Colonic mucosa (tissue), 4 donors: ENCODE measurements at regions not wholly inside any gene's neighbourhood (a gene's known extent, or its start where the extent isn't known, plus 50 kb on each side); places are given as distances from the start of the nearest gene placed in this dataset.

Experiments
- DNase-seq: peaks from one replicate; pipeline ENCODE4 v3.0.0-alpha.2; 2020
- H3K27ac ChIP-seq: fragments of 200-600 bp; one replicate; pipeline ENCODE4 v1.8.0; 2021
- H3K27me3 ChIP-seq: fragments of 200-600 bp; one replicate; pipeline ENCODE4 v1.8.0; 2021
- H3K36me3 ChIP-seq: fragments of 200-600 bp; one replicate; pipeline ENCODE4 v1.8.0; 2021
- H3K4me1 ChIP-seq: fragments of 200-600 bp; one replicate; pipeline ENCODE4 v1.8.0; 2021; ENCODE audit warnings: mild to moderate bottlenecking
- H3K4me3 ChIP-seq: fragments of 200-600 bp; one replicate; pipeline ENCODE4 v1.8.0; 2021
- H3K9ac ChIP-seq, 2 donors: one replicate each; pipeline ENCODE4 v1.7.0; 2013; ENCODE audit warnings: control low read depth in 2 of 2, low read depth in 2 of 2, low read length in 2 of 2
- H3K9me3 ChIP-seq: fragments of 200-600 bp; one replicate; pipeline ENCODE4 v1.8.0; 2021
- intact Hi-C: fragments of 100-400 bp; cut with DNase I; formaldehyde crosslinking; loops from one replicate; pipeline ENCODE4 v1.14.1; 2022
- TF ChIP-seq, protein P1 (sequence below): fragments of 200-600 bp; IDR thresholded peaks from one replicate; pipeline ENCODE4 v1.8.0; 2022; ENCODE audit warnings: antibody characterized with exemption, mild to moderate bottlenecking
- donor health status: healthy.
- donor health status: DM: no; HTN: no; CAD: no.
- donor health status: DM: no; HTN: no; CAD: no.

DNA sequence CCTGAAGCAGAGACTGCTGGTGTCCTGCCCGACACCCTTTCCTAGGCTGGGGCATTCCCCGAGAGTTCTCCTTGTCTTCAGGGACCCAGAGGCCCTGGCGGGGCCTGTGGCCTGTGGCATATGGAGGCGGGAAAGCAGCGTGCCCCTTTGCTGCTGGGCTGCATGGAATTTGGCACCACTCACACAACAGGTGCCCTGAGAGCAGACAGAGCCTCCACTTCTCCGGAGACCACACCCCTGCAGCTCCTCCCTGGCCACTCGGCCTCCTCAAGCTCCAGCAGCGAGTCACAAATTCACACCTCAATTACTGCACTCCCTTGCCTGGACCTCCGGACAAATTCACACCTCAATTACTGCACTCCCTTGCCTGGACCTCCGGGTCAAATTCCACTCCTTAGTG, 1375.2 kb downstream of the TBC1D22A start:
- H3K36me3 ChIP-seq, result no peaks in the 10 kb centered on the region
- no peak overlapping the region for H3K4me3 ChIP-seq
- no peak for DNase-seq
- no peak overlapping the region for H3K9ac ChIP-seq
- TF ChIP-seq, protein P1, sequence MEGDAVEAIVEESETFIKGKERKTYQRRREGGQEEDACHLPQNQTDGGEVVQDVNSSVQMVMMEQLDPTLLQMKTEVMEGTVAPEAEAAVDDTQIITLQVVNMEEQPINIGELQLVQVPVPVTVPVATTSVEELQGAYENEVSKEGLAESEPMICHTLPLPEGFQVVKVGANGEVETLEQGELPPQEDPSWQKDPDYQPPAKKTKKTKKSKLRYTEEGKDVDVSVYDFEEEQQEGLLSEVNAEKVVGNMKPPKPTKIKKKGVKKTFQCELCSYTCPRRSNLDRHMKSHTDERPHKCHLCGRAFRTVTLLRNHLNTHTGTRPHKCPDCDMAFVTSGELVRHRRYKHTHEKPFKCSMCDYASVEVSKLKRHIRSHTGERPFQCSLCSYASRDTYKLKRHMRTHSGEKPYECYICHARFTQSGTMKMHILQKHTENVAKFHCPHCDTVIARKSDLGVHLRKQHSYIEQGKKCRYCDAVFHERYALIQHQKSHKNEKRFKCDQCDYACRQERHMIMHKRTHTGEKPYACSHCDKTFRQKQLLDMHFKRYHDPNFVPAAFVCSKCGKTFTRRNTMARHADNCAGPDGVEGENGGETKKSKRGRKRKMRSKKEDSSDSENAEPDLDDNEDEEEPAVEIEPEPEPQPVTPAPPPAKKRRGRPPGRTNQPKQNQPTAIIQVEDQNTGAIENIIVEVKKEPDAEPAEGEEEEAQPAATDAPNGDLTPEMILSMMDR, result no peak
- intact Hi-C loops, result no loop called here
- H3K4me1 ChIP-seq, result no peaks in the 10 kb centered on the region
- no peaks in the 10 kb centered on the region for H3K9me3 ChIP-seq
- no peak overlapping the region for H3K27ac ChIP-seq
- H3K27me3 ChIP-seq, result no peaks in the 10 kb centered on the region

DNA sequence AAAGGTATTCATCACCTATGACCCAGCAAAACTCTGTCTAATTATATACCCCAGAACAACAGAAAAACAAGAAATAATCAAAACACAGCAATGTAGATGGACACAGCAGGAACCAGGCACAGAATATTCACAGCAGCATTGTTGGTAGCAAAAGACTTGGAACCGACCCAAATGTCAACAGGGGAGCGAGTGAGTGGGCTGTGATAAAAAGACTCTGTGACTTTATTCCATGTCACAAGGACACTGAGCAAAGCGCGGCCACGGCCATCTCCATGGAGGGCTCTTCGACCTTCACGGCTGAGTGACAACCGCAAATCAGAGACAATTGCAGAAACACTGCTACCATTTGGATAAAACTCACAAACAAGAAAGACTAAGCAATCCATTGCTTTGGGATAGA, 1373.1 kb downstream of the TBC1D22A start:
- intact Hi-C loops, result no loop called here
- H3K4me1 ChIP-seq, result no peaks in the 10 kb centered on the region

DNA sequence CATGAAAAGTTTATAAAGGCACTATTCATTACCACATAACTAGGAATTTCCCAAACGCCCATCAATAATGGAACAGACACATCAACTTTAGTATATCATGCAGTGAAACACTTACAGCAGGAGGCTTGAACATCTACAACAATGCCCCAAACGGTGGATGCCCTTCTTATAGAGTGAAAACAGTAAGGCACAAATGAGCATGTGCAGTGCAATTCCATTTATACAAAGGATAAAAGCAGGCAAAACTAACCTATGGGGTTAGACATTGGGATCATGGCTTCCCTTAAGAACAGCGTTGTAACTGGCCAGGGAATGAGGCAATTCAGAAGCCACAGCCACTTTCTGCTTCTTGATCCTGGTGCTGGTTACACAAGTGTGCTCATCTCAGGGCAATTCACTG, 1363.0 kb downstream of the TBC1D22A start:
- Histone ChIP-seq H3K9me3 (no peaks in the 10 kb centered on the region), H3K9ac (no peak overlapping the region), H3K4me3 (no peak overlapping the region), H3K36me3 (no peaks in the 10 kb centered on the region), H3K27me3 (no peaks in the 10 kb centered on the region), H3K27ac (no peak overlapping the region), H3K4me1 (no peaks in the 10 kb centered on the region)
- no peak for DNase-seq
- TF ChIP-seq, protein P1, result no peak
- intact Hi-C loops, result no loop called here

More for the DNA sequence above, 1373.1 kb downstream of the TBC1D22A start:
- Histone ChIP-seq H3K27me3 (no peaks in the 10 kb centered on the region), H3K27ac (no peak overlapping the region), H3K9me3 (no peaks in the 10 kb centered on the region), H3K9ac (no peak overlapping the region), H3K4me3 (no peak overlapping the region), H3K36me3 (no peaks in the 10 kb centered on the region)
- DNase-seq, result no peak
- TF ChIP-seq, protein P1, result no peak

DNA sequence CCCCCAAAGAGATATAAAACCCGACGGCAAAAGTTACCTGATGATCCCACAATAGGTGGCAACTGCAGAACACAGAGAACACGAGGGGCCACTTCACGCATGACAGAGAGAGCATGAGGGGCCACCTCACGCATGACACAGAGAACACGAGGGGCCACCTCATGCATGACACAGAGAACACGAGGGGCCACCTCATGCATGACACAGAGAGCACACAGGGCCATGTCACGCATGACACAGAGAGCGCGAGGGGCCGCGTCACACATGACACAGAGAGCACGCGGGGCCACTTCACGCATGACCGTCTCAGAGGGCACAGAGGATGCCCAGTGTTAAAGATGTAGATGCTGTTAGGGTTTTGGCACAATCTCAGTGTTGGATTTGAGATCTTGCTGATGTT, 1359.5 kb downstream of the TBC1D22A start:
- no peaks in the 10 kb centered on the region for H3K27me3 ChIP-seq
- H3K27ac ChIP-seq, result no peak overlapping the region
- H3K4me3 ChIP-seq, result no peak overlapping the region
- no peaks in the 10 kb centered on the region for H3K9me3 ChIP-seq
- no peaks in the 10 kb centered on the region for H3K36me3 ChIP-seq
- TF ChIP-seq, protein P1, result no peak
- DNase-seq, result no peak
- intact Hi-C loops, result no loop called here
- H3K9ac ChIP-seq, result no peak overlapping the region
- no peaks in the 10 kb centered on the region for H3K4me1 ChIP-seq

DNA sequence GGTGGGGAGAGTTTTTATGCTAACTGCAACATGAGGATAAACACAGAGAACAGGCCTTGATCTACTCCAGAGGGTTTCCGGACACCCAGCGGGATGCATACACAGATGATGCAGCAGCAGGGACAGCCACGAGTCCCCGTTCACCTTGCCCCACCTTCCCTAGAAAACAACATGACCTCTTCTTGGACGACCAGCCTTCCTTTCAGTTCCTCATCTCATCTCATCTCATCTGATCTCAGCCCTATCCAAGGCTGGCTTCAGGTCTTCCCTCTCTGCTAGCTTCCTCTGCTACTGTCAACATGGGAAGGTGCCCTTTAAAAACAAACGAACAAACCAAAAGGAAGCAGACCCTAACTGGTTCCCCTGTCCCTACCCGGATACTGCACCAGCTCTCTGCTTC, 1356.2 kb downstream of the TBC1D22A start:
- Histone ChIP-seq H3K4me3 (no peak overlapping the region), H3K4me1 (no peaks in the 10 kb centered on the region), H3K36me3 (no peaks in the 10 kb centered on the region), H3K27ac (no peak overlapping the region), H3K9ac (no peak overlapping the region), H3K9me3 (no peaks in the 10 kb centered on the region), H3K27me3 (no peaks in the 10 kb centered on the region)
- TF ChIP-seq, protein P1, result no peak
- DNase-seq, result no peak
- intact Hi-C loops, result no loop called here

DNA sequence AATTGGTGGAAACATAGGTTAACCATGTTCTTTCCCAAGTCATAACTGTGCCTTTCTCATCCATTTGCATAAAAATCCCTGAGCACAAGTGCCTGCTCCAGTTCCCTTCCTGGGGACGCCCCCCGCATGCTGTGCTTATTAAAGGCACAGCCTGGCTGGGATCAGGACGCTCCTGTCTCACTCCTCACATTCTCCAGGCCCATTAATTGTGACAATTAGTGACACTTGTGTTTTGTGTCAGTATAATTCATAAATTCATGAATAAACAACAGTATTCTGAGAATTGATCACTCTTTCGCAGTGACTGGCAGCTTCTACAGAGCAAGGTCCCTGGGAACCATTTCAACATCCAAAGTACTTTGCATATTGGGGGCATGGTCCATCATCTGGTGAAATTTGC, 1354.4 kb downstream of the TBC1D22A start:
- Histone ChIP-seq H3K9me3 (no peaks in the 10 kb centered on the region), H3K36me3 (no peaks in the 10 kb centered on the region), H3K4me3 (no peak overlapping the region), H3K4me1 (no peaks in the 10 kb centered on the region), H3K27ac (no peak overlapping the region), H3K27me3 (no peaks in the 10 kb centered on the region), H3K9ac (no peak overlapping the region)
- intact Hi-C loops, result no loop called here
- TF ChIP-seq, protein P1, result no peak
- no peak for DNase-seq
